Fibroblast of lung (primary cell): ENCODE measurements at regions not wholly inside any gene's neighbourhood (a gene's known extent, or its start where the extent isn't known, plus 50 kb on each side); places are given as distances from the start of the nearest gene placed in this dataset.

Source experiments
- EZH2 ChIP-seq: IDR thresholded peaks from 2 replicates; pipeline ENCODE4 v1.5.1; 2012; ENCODE audit warnings: low read length, control low read depth, mild to moderate bottlenecking; ENCODE audit errors: missing control alignments
- TF ChIP-seq, protein P1 (sequence below), 2 donors: IDR thresholded peaks in 1 of 2; conservative IDR thresholded peaks in 1 of 2; 1 replicate in 1 of 2; 2 replicates in 1 of 2; pipeline ENCODE4 v1.5.1; 2011 to 2012; ENCODE audit warnings: low read length in 2 of 2, control low read depth in 1 of 2, inconsistent platforms in 1 of 2, low read depth in 1 of 2, mild to moderate bottlenecking in 1 of 2

DNA sequence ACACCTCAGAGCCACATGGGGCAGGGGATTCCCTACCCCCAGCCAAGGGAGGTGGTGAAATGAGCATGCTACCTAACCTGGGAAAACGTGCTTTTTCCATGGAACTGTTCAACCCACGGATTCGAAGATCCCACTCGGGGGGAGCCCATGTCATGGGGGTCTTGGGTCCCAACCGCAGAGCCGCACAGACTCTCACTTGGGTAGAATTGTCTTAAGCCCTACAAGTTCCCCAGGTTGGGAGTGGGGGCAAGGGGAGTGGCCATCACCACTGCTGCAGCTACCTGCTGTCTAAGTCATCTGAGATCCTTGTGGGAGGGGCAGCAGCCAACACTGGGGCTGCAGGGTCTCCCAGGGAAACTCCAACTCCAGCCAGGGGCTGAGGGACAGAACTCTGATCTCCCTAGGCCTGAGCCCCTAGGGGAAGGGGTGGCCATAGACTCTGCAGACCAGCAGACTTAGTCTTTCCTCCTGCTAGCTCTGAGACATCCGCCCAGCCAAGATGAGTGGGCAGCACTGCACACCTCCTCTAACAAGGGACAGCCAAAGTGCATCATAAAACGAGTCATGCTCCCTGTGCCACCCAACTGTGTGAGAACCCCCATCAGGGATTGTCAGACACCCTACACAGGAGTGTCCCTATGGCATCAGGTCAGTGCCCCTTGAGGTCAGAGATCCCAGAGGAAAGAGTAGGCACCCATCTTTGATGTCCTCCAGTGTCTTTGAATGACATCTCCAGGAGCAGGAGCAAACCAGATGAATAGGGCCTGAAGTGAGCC is 610.4 kb upstream of the SLITRK6 start:
- TF ChIP-seq, protein P1, sequence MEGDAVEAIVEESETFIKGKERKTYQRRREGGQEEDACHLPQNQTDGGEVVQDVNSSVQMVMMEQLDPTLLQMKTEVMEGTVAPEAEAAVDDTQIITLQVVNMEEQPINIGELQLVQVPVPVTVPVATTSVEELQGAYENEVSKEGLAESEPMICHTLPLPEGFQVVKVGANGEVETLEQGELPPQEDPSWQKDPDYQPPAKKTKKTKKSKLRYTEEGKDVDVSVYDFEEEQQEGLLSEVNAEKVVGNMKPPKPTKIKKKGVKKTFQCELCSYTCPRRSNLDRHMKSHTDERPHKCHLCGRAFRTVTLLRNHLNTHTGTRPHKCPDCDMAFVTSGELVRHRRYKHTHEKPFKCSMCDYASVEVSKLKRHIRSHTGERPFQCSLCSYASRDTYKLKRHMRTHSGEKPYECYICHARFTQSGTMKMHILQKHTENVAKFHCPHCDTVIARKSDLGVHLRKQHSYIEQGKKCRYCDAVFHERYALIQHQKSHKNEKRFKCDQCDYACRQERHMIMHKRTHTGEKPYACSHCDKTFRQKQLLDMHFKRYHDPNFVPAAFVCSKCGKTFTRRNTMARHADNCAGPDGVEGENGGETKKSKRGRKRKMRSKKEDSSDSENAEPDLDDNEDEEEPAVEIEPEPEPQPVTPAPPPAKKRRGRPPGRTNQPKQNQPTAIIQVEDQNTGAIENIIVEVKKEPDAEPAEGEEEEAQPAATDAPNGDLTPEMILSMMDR (conservative IDR thresholded peaks at IDR 0.05 in 1 of 2, IDR thresholded peaks at IDR 0.05 in 1 of 2; ENCODE audit: low read depth in 1 of 2, low read length in 2 of 2): no peak
- no peak for TF ChIP-seq EZH2
